ENCODE measurements at regions not wholly inside any gene's neighbourhood (a gene's known extent, or its start where the extent isn't known, plus 50 kb on each side); places are given as distances from the start of the nearest gene placed in this dataset.

GRCh38 chr6:8973395-8973794 lies 538.0 kb upstream of the SLC35B3 start:
- intact Hi-C loops (cut with micrococcal nuclease; ENCODE audit: unreplicated experiment) (no loop called here), in situ Hi-C loops (cut with HindIII; ENCODE audit: extremely low pct_ligation_motif_present, low pct_unique_long_range_greater_than_20kb) (no loop called here)
- peaks cover 23% of the 10 kb centered on the region for H3K9me3 ChIP-seq (ENCODE audit: low read length)
- no peak overlapping the region for H3K9ac ChIP-seq (ENCODE audit: insufficient read depth, low read depth, low read length)
- H3K4me1 ChIP-seq (ENCODE audit: insufficient read depth, low read length), result no peaks in the 10 kb centered on the region
- BruUV-seq (replicated peaks), result no TSS peak
- FAIRE-seq (no peak), DNase-seq (ENCODE audit: low spot score) (no peak), ATAC-seq (no peak)
- no peak overlapping the region for H3K4me3 ChIP-seq (replicated peaks in 1 of 3; ENCODE audit: insufficient read depth in 1 of 3, low read depth in 2 of 3, low read length in 3 of 3)
- ChIA-PET CTCF (ENCODE audit: low intra/inter-chr PET ratio, low total read pairs) (no interaction called here), POLR2A (no interaction called here)
- no peaks in the 10 kb centered on the region for H4K20me1 ChIP-seq (ENCODE audit: insufficient read depth, low read length)
- no peak for TF ChIP-seq YEATS2 (CRISPR knock-in tag; IDR thresholded peaks at IDR 0.05; ENCODE audit: borderline replicate concordance)
- no peak for TF ChIP-seq JUNB (CRISPR knock-in tag; IDR thresholded peaks at IDR 0.05; ENCODE audit: borderline replicate concordance)
- no peak for TF ChIP-seq ZFP90 (CRISPR knock-in tag; IDR thresholded peaks at IDR 0.05; ENCODE audit: borderline replicate concordance)
- no peak for TF ChIP-seq ZNF768 (CRISPR knock-in tag; IDR thresholded peaks at IDR 0.05)
- TF ChIP-seq ZNF841 (CRISPR knock-in tag; IDR thresholded peaks at IDR 0.05; ENCODE audit: borderline replicate concordance), result no peak
- H3K4me2 ChIP-seq (ENCODE audit: low read depth, low read length), result no peak overlapping the region
- no peaks in the 10 kb centered on the region for H3K36me3 ChIP-seq (replicated peaks in 1 of 2; ENCODE audit: control insufficient read depth in 1 of 2, insufficient read depth in 2 of 2, low read length in 2 of 2)
- no peaks in the 10 kb centered on the region for H3K27me3 ChIP-seq (ENCODE audit: control insufficient read depth in 1 of 2, insufficient read depth in 2 of 2, low read length in 2 of 2)
- no peak overlapping the region for H2AFZ ChIP-seq (ENCODE audit: low read length)
- H3K27ac ChIP-seq (ENCODE audit: extremely low read length, insufficient read depth, low read length), result no peak overlapping the region
- no peaks in the 10 kb centered on the region for H3K79me2 ChIP-seq (ENCODE audit: insufficient read depth, low read length)

GRCh38 chr6:8969747-8970146 lies 534.4 kb upstream of the SLC35B3 start:
- DNase-seq (ENCODE audit: low spot score) (no peak), FAIRE-seq (no peak), ATAC-seq (no peak)
- POLR2A ChIA-PET, result no interaction called here
- in situ Hi-C loops (cut with HindIII; ENCODE audit: extremely low pct_ligation_motif_present, low pct_unique_long_range_greater_than_20kb), result no loop called here
- no peaks in the 10 kb centered on the region for H3K36me3 ChIP-seq (replicated peaks in 1 of 2; ENCODE audit: control insufficient read depth in 1 of 2, insufficient read depth in 2 of 2, low read length in 2 of 2)
- no peaks in the 10 kb centered on the region for H3K4me1 ChIP-seq (ENCODE audit: insufficient read depth, low read length)
- intact Hi-C loops (cut with micrococcal nuclease; ENCODE audit: unreplicated experiment), result no loop called here
- H3K9me3 ChIP-seq (ENCODE audit: low read length), result peaks cover 26% of the 10 kb centered on the region
- no peaks in the 10 kb centered on the region; a peak in 1 of 5 replicates for H3K27me3 ChIP-seq (ENCODE audit: control insufficient read depth in 1 of 2, insufficient read depth in 2 of 2, low read length in 2 of 2)
- H3K9ac ChIP-seq (ENCODE audit: insufficient read depth, low read depth, low read length), result no peak overlapping the region
- H4K20me1 ChIP-seq (ENCODE audit: insufficient read depth, low read length), result no peaks in the 10 kb centered on the region
- no TSS peak for BruUV-seq (replicated peaks)
- no peak overlapping the region for H3K27ac ChIP-seq (ENCODE audit: extremely low read length, insufficient read depth, low read length)
- CTCF ChIA-PET (ENCODE audit: low intra/inter-chr PET ratio, low total read pairs), result no interaction called here
- H3K4me3 ChIP-seq (replicated peaks in 1 of 3; ENCODE audit: insufficient read depth in 1 of 3, low read depth in 2 of 3, low read length in 3 of 3), result no peak overlapping the region
- no peak overlapping the region for H3K4me2 ChIP-seq (ENCODE audit: low read depth, low read length)
- no peak overlapping the region for H2AFZ ChIP-seq (ENCODE audit: low read length)
- H3K79me2 ChIP-seq (ENCODE audit: insufficient read depth, low read length), result no peaks in the 10 kb centered on the region
- no peak for TF ChIP-seq HIC2 (CRISPR knock-in tag; IDR thresholded peaks at IDR 0.05; ENCODE audit: low read depth)
- no peak for TF ChIP-seq JUN (CRISPR knock-in tag; IDR thresholded peaks at IDR 0.05)
- TF ChIP-seq NFYB (CRISPR knock-in tag; IDR thresholded peaks at IDR 0.05), result no peak
- TF ChIP-seq ZNF292 (CRISPR knock-in tag; IDR thresholded peaks at IDR 0.05; ENCODE audit: borderline replicate concordance, low read depth), result no peak
- TF ChIP-seq ZNF577 (CRISPR knock-in tag; IDR thresholded peaks at IDR 0.05; ENCODE audit: borderline replicate concordance, low read depth), result no peak
- TF ChIP-seq NCOA5 (CRISPR knock-in tag; IDR thresholded peaks at IDR 0.05), result no peak
- no peak for TF ChIP-seq ARID3A (IDR thresholded peaks at IDR 0.05; ENCODE audit: low read depth, low read length)
- TF ChIP-seq PAXIP1 (CRISPR knock-in tag; conservative IDR thresholded peaks at IDR 0.05), result no peak
- no peak for TF ChIP-seq ZNF629 (CRISPR knock-in tag; conservative IDR thresholded peaks at IDR 0.05)

Data from HepG2 (cell line).